Stimulated activated CD8-positive, alpha-beta memory T cell treated with anti-CD3 and anti-CD28 coated beads, Interleukin-15, amount 100 ng/mL, for 48 hours (primary cell): ENCODE measurements at regions not wholly inside any gene's neighbourhood (a gene's known extent, or its start where the extent isn't known, plus 50 kb on each side); places are given as distances from the start of the nearest gene placed in this dataset.
A peak's percentile ranks its signal among the peaks of the same experiment; 100 is the strongest.
"Not testable (repeated sequence)": the region's sequence is repeated elsewhere in the genome, so short reads cannot be mapped to it uniquely, and the experiment has no call there.

Experiments used
- DNase-seq, 2 donors: peaks; one replicate each; pipeline ENCODE4 v3.0.0-alpha.2; 2020; ENCODE audit warnings: low read depth in 2 of 2

DNA sequence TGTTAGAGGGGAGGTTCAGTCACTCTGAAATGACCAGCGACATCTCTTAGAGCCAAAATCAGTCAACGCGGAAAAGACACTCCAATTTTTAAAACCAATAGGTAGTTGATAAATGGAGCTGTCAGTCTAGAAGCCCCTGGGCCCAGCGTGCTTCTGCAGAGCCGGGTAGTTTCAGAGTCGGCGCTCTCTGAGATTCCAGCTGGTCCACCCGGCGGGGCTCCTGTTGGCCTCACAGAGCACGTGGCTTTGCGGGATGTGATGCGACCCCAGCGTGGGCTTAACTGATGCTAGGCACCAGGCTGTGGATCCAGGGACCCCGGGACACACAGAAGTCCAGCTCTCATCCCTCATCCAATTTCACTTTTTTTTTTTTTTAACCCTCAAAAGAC is 245.9 kb downstream of the BCL2L11 start:
- DNase-seq = not testable (repeated sequence)

DNA sequence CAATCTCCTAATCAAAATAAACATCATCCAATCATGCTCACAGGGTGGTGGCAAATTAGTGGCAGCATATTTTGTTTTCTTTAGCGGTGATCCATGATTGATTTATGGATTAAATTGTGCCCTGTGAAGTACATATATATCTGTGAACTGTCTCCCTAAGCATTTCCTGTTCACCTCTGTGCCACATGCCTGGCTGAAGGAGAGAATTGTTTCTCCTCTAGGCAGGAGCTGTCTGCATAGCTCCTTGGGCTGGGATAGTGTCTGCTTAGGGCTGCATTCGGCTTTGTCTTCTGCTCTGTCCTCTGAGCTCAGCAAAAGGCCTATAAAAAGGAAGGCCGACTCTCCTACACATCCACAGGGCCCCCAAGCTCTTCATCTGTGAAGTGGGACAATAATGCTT is 246.4 kb downstream of the BCL2L11 start:
- DNase-seq = not testable (repeated sequence)

DNA sequence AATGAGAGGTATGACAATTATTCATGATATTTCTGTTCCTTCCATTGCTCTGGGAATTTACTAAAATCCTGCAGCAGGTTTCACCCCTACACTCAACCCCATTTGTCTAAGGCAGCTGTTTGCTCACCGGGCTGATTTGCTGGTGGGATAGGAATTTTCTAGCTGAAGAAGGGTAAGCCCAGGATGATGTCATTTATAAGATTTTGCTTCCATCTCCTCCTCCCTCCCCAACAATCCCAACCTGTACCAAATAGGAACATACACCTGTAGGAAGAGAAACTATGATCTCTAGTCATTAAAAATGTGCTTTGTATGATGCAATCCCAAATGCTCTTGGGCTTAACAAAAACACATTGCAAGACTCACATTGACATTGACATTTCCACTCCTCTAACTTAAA is 247.2 kb downstream of the BCL2L11 start:
- DNase-seq = not testable (repeated sequence)

DNA sequence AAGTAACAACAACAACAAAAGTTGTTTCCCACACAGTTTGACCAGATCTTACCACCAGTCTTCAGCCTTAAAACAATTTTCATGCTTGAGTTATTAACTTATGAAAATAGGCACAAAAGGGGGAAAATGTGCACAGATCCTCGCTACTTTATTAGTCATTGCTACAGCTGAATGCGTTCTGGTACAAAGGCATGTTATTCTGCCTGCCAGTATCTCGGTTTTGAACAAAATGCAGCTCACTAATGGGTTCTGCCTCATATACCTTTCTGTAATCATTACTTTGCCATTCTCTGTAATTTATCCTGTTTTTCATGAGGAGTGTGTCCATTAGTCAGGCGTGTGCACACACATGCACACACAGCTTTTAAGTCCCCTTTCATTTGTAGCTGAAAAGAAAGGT is 247.6 kb downstream of the BCL2L11 start:
- not testable (repeated sequence) for DNase-seq

DNA sequence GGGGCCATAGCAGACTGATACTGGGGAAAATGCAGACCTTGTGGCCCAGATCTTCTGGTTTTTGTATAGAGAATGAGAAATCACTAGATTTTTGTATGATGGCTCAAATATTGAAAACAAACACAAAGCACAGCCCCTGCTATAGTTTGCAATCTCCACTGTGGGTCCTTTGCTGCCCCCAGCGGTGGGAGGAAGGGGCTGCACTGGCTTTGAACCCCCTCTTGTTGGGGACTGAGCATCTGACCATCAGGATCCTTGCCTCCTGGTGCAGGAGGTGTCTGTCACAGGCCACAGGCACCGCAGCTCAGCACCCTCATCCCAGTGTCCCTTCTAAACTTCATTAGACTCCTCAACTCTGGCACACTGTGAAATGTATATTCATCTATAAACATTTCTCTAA is 252.3 kb downstream of the BCL2L11 start:
- not testable (repeated sequence) for DNase-seq

DNA sequence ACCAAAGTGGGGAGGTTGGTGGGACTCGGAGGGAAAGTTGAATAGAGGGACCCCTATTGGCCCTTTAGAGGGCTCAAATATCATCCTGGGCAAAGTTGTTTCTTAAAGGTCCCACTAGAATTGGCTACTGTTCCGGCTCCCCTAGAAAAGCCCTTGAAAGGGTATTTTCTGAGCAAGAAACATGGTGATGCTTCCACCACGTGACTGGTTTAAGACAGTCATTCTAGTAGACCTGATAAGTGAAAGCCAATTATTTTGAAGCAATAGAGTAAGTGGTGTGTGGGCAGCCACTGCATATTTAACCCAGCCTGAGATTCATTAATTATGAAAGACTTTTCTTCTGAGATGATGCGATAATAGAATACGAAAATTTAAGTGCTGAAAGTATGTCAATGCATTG is 253.3 kb downstream of the BCL2L11 start:
- DNase-seq = not testable (repeated sequence)

DNA sequence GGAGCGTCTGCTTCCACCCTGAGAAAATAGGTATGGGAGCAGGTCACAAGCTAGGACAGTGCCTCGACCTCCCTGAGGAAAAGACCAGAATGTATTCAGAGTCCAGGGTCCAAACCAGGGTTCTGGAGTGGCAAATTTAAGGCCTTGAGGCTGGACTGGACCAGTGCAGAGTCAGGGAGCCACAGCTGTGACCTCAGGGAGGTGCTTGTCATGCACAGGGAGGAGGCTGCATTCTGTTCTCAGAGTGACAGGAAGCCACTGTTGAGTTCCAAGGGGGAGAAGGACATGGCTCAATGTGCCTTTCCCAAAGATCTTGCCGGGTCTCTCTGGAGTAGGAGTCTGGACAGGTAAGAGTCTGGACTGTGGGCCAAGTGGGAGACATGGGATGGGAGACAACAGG is 254.0 kb downstream of the BCL2L11 start:
- not testable (repeated sequence) for DNase-seq

DNA sequence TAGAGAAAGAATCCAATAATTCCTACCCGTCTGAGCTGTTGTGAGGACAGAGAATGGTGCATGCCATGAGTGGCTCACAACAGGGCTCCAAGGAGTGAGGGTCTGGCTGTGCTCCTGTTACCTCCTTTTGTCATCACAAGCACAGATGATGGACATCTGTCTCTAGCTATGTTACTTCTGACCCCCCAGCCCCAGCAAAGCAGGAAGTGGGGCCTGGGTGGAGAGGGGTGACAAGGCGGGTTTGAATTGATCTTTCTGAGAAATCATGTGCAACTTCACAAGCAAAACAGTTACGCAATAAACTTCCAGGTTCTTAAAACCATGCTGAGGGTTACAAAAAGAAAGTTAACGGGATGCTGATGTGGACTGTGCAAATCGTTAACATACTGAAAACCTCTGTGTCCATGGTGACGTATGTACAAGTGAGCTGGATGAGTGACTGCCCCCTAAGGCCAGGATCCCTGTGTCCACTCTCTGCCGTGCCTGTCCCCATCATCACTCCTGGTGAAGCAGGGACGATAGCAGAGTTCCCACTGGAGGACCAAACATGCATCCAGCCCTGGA is 254.7 kb downstream of the BCL2L11 start:
- DNase-seq = not testable (repeated sequence)

DNA sequence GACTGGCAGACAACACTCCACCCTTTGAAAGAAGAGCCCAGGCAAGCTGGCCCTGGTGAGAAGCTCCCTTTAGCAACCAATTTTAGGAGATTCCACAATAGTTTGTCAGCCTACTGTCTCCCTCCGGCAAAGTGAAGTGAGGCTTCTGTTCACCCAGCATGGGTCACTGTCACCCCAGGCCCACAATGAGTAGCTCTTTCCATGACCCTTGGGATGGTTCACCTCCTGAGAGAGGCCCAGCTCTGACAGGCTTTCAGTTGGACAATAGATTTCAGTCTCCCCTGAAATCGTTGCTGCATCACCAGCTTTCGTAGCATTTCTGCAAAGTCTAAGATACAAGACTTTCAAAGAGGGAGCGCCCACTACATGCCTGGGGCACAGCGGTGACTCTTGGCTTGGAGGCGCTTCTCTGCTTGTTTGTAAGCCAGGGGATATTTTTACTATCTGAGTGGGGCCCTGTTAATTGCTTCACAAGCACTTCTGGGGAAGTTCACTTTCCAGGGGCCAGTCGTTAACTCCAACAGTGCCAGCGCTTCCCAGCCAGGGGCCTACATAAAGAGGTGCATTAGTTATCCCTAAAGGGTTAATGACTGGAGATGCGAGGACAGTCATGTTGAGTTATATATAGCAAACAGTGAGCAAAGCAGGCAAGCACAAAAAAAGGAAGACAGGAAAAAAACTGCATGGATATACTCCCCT is 255.7 kb downstream of the BCL2L11 start:
- DNase-seq = not testable (repeated sequence)

DNA sequence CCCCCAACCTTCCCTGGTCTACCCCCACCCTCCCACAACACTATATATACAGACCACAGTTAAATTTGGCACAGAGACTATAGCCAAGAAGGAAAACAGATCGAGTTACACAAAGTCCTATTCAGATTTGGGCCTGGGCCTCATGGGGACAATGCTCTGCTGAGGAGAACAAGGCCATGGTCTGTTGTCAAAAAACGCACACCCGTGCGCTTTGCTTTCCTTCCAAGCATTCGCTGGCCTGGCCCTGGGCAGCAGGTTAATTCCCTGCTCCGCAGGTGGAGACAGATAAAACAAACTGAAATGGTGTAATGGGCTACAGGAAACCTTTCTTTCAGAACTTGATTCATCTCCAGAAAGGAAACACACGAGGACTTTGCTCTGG is 256.2 kb downstream of the BCL2L11 start:
- DNase-seq = not testable (repeated sequence)

DNA sequence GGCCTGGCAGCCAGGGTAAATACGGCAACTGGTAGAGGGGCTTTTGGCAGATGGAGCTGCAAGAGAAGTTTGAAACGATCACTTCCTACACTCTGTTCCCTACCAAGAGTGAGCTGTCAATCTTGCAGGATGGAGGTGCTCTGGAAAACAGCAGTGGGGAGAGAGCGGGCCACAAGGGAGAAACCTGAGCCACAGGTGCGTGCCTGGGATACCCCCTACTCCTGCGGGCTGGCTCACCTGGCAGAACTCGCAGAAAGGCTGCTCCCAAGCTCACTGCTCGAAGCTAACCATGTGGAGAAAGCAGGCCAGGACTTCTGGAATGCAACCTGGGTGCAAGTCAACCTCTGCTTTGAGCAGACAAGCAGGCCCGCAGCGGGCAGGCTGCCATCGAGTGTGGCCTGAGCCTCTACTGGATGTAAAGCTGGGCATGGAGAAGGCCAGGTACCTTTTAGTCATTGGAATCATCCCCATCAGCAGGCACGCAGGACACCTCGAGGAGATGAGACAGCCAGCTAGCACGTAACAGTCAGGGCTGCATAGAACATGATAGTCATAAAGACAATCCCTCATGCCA is 256.8 kb downstream of the BCL2L11 start:
- not testable (repeated sequence) for DNase-seq

DNA sequence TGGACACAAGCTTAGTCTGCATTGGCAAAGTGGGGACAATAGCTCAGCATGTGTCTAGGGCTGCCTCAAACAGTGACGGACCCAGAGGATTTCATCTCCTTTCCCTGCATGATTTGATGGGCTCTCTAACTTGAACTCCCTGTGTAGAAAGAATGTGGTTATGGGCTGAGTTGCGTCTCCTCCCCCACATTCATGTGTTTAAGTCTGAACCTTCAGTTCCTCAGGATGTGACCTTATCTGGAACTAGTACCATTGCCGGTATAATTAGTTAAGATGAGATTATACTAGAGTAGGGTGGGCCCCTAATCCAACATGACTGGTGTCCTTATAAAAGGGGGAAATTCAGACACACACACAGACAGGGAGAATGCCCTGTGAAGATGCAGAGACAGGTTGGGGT is 257.6 kb downstream of the BCL2L11 start:
- DNase-seq = not testable (repeated sequence)

DNA sequence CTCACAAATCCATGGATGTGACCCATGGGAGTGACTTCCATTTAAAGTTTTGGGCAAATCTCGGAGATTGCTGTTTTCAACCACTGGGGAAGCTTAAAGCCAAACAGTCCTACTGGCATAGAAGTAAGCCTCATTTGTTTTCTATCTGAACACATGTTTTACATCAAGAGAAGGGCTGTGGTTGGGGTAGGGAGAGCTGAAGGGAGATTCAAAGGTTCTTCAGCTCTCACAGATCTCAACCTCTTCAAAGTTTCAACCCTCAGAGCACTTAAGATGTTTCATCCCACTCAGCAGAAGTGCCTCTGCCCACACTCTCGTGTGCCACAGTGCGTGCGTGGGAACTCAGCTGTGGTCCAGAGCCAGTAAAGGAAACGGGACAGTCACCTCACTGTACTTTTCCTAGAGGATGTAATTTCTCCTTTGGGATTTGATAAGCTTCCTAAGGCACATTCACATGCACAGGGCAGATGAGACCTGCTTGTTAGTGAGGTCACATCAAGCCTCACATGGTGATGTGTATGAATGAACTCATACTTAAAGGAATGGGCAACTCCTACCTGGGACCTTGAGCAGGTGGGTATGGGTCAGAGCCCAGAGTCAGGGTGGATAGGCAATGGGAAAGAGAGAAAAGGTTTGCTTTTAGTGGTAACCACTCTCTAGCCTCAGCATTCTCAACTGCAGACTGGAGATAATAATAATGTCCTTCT is 260.2 kb downstream of the BCL2L11 start:
- not testable (repeated sequence) for DNase-seq

DNA sequence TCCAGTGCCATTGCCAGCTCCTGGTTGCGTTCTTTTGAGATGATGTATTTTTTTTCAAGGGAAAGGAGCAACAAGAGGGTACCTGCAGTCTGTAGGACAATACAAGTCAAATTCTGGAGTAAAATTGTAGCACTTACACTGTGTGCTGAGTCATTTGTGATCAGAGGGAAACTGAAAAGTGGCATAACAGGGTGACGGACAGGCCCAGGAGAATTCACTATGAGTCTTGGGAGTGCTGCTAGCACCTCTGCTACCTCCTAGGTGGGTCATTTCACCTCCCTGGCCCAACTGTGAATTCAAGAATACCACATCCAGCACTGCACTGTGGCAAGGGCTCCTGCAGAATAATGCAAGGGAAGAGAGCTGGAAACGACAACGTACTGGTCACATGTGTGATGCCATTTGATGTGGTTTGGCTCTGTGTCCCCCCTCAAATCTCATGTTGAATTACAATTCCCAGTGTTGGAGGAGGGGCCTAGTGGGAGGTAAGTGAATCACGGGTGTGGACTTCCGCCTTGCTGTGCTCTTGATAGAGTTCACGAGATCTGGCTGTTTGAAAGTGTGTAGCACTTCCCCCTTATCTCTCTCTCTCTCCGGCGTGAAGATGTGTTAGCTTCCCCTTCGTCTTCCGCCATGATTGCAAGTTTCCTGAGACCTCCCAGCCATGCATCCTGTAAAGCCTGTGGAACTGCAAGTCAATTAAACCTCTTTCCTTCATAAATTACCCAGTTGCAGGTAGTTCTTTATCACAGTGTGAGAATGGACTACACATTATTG is 261.0 kb downstream of the BCL2L11 start:
- DNase-seq = not testable (repeated sequence)

DNA sequence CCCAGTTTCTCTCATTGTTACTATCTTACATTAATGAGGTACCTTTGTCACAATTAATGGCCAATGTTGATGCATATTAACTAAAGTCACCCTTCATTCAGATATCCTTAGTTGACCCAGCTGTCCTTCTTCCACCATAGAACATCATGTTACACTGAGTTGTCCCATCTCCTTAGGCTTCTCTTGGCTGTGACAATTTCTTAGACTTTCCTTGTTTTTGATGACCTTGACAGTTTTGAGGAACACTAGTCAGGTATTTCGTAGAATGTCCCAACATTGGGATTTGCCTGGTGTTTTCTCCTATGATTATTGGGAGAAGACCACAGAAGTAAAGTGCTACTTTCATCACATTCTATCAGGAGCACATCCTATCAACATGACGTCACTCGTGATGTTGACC is 261.8 kb downstream of the BCL2L11 start:
- not testable (repeated sequence) for DNase-seq

DNA sequence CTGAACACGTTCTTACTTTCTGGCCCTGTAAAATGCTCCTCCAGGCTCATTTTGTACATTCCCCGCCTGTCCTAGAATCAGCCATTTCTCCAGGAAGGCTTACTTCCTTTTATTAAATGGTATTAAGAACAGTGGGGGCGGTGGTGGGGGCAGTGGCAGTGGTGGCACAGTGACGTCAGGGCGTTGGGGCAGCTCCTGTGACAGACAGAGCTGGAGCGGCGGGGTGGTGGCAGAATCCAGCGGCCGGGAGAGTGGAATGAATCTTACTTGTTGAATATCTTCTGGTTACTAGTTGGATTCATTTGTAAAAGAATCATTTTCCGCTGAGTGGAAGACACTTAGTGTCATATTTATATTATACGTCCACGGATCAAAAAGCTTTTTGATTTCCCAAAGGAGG is 262.6 kb downstream of the BCL2L11 start:
- DNase-seq = not testable (repeated sequence)

DNA sequence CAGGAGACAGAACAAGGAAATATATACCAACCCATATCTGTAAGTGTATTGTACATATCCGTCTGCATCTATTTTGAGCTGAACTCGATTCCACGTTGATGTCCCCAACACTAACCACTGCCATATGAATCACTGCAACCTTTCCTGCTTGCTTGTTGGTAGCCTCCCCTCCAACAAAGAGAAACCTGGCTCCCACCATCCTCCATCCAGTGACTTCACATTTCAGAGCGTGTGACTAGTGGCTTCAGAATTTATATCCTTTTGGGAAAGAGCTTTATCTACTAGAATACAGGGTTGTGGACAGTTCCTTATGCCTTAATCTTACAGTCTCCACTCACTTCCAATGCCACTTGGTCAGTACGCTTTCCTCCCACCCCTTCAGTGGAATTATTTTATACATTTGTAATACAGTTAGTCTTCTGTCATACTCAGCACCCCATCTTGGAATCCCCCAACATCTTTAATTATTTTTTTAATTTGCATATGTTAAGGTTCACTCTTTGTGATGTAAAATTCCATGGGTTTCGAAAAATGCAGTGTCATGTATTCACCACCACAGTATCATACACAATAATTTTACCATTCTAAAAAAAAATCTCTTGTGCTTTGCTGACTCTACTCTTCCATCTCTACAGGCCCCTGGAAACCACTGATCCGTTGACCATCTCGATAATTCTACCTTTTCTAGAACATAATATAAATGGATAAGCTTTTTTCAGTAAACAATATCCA is 264.7 kb downstream of the BCL2L11 start:
- not testable (repeated sequence) for DNase-seq

DNA sequence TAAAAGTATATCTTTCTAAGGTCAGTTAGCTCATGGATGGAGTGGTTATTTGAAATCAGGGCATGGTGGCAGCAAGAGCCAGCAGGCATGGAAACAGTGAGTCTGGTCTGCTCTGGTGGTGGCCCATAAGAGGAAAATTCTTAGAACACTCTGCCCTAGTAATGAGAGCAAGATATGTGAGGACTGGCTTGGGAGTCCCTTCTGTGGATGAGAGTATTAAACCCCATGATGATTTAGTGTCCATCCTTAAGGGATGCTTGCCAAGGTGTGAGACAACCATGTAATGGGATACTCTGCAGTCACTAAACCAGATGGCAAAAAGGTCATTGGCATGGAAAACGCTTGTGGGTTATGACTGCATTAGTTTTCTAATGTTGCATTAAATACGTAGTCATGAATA is 269.9 kb downstream of the BCL2L11 start:
- DNase-seq = not testable (repeated sequence)

DNA sequence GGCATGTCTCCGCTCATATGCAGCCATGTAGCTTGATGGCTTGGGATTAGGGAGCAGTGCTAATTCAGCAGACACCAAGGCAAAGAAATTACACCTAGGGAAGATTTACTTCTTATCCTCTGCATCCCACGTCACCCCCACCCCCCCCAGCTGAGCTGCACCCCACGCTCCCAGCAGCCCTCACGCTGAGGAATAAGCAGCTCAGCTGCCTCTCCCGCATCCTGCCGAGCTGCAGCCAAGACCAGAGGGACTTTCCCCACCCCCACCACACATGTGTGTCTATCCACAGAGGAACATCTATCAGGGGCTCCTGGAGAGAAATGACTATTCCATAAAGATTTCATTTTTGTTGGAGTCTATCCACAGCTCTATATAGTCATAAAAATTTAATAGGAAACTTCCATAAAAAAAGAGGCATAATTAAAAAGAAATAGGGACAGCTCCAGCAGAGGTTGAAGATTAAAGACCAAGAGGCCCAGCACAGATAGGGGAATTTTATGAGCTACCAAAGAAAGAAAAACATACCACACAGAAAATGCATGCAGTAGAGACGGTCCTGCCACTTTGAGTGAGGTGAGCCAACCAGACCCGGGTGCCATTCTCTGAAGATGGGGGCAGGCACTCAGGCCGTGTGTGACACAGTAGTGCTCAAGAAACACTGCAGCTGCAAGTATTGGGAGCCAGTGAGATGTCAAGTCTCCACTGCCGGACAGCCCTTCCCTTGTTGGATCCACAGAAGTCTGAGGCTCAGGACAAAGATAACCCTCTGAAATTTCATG is 274.8 kb downstream of the BCL2L11 start:
- DNase-seq = peak; percentile 40 to 66

DNA sequence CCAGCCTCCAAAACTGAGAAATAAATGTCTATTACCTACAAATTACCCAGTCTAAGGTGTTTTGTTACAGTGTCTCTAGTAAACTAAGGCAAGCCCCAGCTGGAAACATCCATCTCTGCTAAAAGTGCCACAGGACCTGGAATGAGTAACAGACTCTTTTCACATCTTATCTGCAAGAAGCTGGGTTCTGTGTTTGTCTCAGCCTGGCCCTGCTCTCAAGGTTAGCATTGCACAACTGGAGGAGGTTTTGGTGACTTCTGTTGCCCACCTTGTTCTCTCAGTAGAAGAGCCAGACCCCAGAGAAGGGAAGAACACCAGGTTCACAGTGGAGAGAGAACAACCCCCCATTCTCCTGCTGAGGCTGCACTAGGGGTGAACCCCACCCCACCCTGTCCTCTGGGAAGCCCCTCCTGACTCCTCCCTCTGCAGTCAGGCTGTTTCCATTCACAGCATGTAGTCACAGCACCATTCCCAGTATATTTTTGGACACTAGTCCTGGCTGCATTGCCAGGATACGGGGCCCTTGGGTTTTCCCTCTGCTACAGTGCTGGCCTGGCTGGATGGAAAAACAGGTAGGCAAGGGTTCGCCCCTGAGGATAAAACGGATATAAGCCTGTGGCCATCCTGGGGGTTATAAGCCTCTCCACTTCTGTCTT is 280.0 kb downstream of the BCL2L11 start:
- not testable (repeated sequence) for DNase-seq
